ENCODE measurements at regions not wholly inside any gene's neighbourhood (a gene's known extent, or its start where the extent isn't known, plus 50 kb on each side); places are given as distances from the start of the nearest gene placed in this dataset.
"Not testable (repeated sequence)": the region's sequence is repeated elsewhere in the genome, so short reads cannot be mapped to it uniquely, and the experiment has no call there.

DNA sequence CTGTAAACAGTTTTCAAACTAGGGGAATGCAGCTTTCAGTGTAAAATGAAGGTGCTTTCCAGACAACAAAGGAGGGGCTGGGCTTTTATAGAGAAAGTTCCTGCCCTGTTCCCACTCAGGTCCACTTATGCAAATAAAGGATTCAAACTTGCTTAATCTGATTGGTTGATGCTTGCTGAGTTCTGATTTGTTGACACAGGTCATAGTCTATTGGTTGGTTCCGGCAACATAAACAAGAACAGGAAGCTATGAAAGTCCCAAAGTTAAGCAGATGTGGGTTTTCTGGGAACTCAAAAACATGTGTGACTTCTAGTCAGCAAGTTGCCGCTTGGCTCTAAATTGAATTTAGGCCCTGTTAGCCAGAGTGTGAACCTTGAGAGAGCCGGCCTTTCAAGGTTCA, 194.2 kb upstream of the SVIL start:
- no peak for DNase-seq (ENCODE audit: low spot score)

DNA sequence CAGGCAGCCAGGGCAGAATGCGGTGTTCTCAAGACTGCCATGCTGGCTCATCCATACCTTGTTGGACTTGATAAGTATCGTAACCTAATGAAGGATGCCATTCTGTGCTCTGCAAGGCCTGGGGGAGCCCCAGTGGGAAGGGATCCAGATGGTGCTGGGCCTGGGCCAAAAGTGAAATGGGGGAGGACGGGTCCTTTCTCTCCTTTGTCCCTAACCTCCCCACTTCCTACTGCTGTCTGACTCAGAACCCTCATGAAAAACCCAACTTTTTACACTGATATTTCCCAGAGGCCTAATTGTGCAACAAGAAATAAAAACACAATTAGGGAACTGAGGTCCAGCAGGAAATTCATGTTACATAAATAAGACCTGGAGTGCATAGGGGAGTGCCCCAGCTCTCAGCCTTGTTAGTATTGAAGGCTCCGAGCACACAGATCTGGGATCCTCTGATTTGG, 193.7 kb upstream of the SVIL start:
- no peak for DNase-seq (ENCODE audit: low spot score)

DNA sequence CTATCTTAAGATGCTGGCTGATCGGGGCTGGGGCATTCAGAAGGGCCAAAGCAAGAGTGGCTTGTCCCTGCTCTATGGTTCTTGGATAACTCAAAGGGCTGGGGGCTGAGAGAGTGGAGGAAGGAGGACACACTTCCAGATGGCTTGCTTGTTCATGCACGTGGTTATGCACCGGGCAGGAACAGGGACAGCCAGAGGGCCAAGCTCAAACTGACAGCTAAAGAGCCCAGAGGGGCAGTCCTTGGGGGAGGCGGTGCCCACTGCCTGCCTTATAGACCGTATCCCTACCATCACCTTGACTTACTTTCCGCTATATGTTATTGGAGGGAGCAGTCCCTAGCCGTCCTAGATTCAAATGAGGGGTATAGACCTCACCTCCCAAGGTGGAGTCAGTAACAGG, 192.7 kb upstream of the SVIL start:
- DNase-seq (ENCODE audit: low spot score), result no peak

DNA sequence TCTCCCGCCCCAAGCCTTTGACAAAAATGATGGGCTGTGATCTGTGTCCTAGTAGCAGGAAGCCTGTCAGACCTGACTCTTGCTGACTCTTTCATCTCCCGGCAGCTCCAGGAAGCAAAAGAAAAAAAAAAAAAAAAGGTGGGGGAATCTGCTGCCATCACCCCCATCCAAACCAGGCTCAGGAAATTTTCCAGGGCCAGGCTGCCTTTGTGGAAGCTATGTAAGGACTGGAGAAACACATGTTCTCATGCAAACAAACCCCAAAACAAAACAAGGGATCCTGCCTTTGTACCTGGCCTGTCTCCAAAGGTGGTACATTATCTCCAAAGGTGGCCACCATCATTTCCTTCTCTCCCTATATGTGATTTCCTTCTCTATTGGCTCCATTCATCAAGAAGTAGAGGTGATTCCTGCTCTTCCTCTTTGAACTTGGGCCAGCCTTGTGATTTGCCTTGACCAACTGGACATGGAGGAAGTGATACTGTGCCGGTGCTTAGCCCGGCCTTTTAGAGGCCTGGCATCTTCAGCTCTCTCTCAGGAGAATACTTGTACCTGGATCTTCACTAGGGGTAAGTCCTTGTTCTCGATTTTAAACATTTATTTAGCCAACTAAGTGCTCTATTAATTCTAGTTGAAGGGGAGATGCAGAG, 192.2 kb upstream of the SVIL start:
- DNase-seq (ENCODE audit: low spot score), result no peak

DNA sequence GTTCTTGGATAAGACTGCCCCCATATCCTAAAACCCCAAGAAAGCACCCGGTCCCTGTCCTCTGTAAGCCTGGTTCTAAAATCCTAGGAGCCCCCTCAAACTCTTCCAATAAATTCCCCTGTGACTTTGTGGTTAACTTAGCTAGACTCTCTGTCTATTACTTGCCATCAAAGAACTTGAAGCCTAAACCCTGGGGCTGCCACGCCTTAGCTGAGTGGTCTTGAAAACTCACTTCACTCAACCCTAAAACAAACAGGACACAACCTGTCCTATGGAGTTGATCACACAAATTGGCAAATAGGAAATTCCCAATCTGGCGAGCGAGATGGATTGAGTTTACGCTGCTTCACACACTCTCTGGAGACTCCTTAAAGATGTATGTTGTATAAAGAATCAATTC, 191.4 kb upstream of the SVIL start:
- no peak for DNase-seq (ENCODE audit: low spot score)

DNA sequence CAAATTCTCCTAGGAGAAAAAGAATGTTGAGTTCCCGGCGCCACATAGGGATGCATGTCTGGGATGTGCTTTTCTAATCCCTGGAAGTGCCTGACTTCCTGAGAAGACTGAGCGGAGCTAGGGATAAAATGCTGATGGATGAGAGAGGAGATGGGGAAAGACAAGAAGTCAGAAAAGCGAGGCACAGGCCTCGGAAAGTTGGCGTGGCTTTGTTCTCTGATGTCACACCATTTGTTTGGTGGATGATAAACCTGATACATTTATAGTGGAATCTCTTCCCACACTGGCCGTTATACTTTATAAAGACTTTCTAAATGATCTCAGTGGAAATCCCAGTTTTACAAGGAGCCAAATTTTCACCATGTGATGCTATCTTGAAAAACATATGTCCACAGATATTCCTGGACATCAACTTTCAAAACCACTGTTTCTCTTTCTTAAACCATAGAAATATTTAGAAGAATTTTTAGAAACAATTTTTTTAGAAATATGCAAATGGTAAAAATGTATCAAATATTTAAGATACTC, 188.8 kb upstream of the SVIL start:
- no peak for DNase-seq (ENCODE audit: low spot score)

DNA sequence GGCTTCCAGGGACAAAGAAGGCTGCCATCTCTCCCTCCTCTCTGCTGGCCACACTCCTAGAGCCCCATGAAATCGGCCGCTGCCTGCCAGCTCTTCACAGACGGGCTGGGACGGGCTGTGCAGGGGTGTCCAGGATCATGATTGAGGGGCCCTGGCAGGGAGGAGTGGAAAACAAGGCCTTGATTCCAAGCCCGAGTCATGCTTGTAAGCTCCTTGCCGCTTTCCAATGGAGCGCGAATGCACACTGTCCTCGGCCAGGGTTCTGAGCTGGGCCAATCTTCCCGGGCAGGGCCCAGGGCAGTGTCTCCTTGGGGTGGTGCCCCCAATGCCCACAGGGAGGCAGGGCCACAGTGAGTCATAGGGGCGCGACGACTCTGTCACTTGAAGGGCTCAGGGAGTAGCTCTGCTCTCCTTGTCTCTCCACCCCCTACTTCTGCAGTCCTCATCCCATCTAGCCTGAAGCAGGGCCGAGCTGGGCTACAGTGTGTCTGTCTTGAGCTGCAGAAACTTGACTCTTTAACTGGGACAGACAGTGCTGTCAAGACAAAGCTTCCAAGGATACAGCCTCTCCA, 186.2 kb upstream of the SVIL start:
- no peak for DNase-seq (ENCODE audit: low spot score)

DNA sequence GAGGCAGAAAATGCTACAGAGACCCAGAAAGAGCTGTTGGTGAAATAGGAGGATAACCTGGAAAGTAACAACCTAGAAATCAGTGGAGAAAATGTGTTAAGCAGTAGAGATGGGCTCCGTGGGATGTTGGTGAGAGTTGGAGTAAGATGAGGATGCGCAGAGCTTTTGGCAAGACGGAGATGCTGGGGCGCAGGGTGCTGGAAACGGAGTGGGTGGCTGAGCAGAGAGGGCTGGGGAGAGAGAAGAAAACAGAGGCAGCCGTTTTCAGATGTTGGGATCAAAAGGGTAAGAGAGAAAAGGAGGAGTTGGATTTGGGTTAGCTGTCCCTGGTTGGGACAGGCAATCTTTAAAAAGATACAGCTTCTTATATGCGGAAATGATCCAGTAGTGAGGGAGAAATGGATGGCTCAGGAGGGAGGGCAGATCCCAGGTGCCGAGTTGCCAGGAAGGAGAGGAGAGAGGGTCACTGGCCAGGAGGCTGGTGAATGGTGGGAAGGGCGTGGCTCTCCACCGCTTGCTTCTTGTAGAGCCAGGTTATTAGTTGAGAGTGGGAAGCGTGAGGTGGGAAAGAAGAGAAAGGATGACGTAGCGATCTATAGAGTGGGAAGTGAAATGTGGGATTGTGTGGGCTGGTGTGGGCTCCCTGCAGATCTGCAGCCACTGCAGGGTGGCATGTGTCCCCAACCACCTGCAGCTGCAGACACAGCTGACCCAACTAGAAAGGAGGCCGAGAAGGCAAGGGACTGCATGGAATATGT, 182.2 kb upstream of the SVIL start:
- no peak for DNase-seq (ENCODE audit: low spot score)

DNA sequence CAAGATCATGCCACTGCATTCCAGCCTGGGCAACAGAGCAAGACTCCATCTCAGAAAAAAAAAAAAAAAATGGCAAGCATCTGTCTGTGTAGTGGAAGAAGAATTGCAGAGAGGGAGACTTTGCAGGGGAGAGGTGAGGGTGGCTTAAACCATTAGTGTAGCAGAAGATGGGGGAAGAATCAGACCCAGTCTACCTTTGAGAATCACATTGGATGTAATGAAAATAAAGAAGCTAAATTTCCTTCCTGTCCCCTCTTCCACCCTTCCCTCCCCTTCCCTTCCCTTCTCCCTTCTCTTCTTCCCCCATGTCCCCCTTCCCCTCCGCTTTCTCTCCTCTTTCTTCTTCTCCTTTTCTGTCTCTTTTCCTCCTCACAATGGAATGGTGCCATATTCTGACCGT, 180.8 kb upstream of the SVIL start:
- DNase-seq (ENCODE audit: low spot score), result no peak

DNA sequence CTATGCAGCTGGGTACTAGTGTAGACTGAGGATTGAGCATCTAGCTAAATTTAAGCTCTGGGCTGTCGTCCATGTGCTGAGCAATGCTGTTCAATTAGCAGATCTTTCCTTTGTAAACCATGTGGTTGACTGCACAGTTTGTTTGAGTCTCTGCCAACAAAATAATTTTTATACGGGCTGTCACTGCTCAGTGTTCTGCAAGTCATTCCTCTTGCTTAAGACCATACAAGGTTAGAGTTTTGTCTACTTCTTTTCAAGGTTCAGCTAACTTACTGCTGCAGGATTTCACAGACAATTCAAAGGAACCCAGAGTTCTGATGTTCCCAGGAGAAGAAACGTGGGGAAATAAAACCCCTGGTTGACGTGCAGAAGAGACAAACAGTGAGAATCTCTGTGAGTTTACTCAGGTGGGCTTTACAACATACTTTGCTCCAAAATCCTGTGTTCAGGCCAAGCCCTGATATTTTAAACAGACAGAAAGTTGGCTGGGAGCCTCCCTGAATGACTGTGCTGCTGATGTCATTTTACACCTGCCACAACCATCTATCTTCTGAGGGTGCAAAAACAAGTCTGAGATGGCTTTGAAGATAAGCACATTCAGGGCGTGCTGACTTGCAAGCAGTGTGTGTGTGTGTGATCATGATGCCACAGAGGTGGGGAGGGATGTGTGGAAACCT, 177.1 kb upstream of the SVIL start:
- DNase-seq (ENCODE audit: low spot score), result no peak

DNA sequence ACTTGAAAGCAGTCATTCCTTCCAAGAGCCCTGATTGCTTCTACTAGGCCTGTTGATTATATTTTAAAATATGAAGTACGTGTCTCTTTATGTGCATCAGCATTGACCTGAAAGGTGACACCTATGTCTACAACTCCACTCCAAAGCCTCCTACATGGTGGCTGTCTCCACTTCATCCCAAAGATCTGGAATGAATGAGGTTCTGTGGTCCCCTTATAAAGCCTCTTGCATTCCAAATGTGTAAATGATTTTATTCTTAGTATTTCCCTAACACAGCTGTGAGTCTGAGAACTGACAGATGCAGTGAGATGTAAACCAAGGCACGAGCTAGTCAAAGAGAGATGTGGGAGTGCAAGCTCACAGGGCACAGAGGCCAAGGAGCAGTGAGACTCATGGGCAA, 176.0 kb upstream of the SVIL start:
- DNase-seq (ENCODE audit: low spot score), result no peak

DNA sequence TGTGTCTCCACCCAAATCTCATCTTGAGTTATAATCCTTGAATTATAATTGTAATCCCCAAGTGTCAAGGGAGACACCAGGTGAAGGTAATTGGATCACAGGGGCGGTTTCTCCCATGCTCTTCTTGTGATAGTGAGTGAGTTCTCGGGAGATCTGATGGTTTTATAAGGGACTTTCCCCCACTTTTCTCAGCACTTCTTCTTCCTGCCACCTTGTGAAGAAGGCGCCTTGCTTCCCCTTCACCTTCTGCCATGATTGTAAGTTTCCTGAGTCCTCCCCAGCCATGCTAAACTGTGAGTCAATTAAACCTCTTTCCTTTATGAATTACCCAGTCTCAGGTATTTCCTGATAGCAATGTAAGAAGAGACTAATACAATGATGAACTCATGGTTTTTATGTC, 175.5 kb upstream of the SVIL start:
- DNase-seq (ENCODE audit: low spot score), result not testable (repeated sequence)

DNA sequence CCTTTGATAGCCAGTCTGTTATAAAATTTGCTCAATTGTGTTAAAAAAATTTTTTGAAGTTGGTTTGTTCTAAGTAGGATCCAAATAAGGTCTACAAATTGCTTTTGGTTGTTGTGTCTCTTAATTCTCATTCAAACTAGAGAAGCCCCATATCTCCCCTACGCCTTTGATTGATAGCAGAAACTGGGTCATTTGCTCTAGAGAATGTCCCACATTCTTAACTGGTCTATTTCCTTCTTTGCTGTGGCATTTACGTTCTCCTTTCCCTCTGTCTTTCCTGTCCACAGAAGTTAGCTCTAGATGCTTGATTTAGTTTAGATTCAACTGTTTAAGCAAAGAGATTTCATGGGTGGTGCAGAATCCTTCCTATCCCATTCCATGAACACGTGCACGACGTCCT, 174.6 kb upstream of the SVIL start:
- DNase-seq (ENCODE audit: low spot score), result no peak

DNA sequence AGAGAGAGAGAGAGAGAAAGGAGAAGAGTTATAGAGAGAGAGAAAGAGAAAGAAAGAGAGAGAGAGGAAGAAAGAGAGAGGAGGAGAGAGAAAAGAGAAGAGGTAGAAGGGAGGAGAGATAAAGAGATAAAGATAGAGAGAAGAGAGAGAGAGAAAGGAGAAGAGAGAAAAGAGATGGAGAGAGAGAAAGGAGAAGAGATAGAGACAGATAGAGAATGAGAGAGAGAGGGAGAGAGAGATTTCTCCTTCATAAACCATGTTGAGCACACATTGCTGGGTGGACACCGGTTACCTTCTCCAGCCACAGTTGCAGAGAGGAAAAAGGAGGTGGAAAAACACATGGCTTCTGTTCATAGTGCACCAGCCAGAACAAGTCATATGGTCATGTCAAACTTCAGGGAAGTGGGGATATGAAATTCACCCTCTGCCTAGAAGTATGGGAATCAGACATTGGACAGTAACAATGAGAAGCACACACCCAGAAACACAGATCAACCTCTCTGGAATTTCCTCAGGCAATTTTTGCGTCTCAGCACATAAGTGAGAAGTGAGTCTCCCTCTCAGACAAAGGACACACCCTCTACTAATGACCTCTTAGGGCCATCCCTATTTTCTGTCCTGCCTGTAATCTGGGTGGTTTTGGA, 172.5 kb upstream of the SVIL start:
- no peak for DNase-seq (ENCODE audit: low spot score)

DNA sequence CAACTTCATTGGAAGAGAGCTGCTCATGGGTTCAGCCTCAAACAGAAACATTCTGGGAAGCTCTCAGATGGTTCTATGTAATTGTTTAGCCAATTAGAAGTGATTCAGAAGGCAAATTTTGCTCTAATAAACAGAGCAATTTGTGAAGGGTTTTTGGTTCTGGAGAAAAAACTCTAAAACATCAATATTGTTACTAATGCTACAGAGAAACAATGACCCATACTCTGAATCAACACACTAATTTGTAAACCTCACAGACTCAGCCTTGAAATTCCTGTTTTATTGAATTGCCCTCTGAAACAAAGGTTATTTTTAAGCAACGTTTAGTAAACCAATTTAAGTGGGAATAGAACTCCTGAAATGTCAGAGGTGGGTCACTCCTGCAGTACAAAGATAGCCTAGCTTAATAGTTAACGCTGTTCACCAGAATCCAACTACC, 171.6 kb upstream of the SVIL start:
- no peak for DNase-seq (ENCODE audit: low spot score)

DNA sequence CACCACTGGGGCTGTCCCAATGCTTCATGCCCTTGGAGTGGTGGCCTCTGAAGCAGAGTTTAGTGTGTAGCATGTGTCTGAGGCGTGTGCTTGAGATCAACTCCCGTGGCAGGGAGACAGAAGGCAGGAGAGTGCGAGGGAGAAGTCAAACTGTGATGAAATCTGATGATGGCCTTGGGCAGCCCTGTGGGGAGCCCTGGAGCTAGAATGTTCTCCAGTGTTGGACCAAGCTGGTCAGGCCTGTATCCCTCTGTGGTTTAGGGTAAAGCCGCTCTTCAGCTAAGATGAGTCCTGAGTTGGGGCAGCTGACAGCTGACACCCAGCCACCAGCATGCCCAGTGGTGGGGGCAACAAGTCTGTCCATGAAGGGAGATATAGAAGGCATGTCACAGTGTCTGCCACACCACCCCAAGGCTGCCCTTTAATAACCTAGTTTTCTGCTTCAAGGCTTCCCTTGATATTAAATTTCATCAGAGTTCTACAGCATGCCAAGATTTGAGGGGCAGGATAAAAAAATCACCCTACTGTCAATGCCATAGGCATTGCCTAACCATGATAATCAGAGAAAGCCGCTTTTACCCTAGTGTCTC, 170.5 kb upstream of the SVIL start:
- no peak for DNase-seq (ENCODE audit: low spot score)

DNA sequence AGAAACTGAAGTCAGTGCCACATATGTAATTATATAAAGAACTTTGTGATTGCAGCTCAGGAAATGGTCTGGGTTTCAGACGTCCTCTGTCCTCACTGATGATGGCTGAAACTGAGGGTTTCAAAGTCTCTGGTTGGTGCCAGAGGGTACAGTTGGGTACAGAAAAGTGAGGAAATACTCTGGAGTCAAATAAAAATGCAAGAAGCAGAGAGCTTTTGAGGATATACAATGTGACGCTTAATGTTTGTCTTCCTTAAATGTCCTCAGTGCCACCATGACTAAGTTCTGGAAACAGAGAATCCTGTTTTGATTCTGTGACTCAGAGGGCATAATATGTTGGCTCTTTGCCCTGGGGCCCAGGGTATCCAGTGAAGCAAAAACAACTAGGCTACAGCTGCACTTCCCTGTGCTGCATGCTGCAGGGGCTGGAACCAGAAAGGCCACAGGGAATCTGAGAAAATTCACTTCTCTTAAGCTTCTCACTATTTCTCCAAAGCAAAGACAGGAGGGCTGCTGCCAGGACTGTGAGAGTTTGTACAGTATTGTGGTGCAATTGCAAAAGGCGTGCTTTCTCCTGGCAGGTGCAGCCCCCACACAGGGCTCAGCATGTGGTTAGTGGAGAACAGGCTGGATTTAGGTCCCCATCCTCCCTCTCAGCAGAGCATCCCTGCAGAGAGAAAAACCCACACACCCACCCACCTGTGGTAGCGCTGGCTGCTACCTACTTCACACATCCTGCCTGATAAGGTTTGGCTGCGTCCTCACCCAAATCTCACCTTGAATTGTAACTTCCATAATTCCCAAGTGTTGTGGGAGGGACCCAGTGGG, 169.5 kb upstream of the SVIL start:
- DNase-seq (ENCODE audit: low spot score), result no peak

DNA sequence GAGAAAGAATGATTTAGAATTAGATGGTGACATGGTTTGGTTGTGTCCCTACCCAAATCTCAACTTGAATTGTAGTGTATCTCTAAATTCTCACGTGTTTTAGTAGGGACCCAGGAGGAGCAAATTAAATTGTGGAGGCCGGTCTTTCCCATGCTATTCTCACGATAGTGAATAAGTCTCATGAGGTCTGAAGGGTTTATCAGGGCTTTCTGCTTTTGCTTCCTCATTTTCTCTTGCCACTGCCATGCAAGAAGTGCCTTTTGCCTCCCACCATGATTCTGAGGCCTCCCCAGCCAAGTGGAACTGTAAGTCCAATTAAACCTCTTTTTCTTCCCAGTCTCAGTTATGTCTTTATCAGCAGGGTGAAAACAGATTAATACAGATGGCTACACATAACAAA, 167.4 kb upstream of the SVIL start:
- DNase-seq (ENCODE audit: low spot score), result no peak

DNA sequence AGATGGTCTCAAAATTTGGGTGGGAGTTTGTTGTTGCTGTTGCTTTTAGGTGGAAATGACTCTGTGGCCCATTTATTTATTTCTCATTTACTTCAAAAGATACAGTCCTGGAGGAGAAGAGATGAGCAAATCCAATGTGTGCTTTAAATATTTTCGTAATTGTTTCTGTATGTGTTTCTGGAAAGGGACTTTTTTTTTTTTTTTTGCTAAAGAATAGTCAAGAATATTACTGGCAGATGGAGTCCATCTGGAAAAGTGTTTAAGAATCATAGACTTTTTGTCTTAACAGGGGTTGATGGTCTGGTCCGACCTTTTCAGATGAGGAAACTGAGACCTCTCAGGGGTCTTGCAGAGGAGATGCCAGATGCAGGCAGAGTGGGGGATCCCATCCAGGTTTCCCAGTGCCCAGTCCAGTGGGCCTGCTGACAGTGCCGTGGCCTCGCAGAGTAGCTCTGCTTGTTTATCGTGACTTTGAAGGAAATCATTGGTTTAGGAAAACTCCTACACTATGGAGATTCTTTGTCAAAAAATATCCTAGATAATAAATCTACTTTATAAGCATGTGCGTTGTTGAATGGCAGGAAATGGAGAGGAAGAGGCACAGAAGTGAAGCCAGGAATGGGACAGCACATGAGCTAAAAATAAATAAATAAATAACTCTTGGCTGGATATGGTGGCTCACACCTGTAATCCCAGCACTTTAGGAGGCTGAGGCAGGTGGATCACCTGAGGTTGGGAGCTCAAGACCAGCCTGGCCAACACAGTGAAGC, 164.3 kb upstream of the SVIL start:
- no peak for DNase-seq (ENCODE audit: low spot score)
